GM11168 (cell line): ENCODE measurements at regions not wholly inside any gene's neighbourhood (a gene's known extent, or its start where the extent isn't known, plus 50 kb on each side); places are given as distances from the start of the nearest gene placed in this dataset.
"Not testable (repeated sequence)": the region's sequence is repeated elsewhere in the genome, so short reads cannot be mapped to it uniquely, and the experiment has no call there.

ENCODE experiments used
- in situ Hi-C: fragments of 300-500 bp; cut with MboI; formaldehyde crosslinking; loops from one replicate; pipeline ENCODE4 v1.12.0; 2022; ENCODE audit warnings: low sequenced_read_pairs; ENCODE audit not compliant: unreplicated experiment

DNA sequence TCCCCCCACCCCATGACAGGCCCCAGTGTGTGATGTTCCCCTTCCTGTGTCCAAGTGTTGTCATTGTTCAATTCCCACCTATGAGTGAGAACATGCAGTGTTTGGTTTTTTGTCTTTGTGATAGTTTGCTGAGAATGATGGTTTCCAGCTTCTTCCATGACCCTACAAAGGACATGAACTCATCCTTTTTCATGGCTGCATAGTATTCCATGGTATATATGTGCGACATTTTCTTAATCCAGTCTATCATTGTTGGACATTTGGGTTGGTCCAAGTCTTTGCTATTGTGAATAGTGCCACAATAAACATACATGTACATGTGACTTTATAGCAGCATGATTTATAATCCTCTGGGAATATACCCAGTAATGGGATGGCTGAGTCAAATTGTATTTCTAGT, 927.9 kb downstream of the PLA2G4A start:
- in situ Hi-C loops, result not testable (repeated sequence)

DNA sequence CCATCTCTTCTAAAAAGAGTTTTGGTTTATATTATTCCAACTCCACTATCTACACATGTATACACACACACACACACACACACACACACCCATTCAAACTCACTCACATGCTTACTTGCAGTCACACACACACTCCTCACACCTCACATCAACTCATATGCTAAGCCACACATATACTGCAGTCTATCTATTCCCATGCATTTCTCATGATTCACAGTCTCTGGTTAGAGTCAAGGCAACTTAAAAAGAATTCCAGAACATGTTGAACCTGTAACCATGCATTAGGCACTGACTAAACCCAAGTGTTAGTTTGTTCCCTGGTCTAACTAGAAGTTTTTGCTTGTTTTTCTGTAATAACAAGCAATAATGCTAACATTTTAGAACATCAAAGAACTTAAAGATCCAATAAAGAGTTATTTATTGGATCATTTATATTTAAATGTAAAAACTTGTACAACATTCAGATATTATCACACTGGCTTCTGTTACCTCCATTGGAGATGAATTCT, 931.1 kb downstream of the PLA2G4A start:
- in situ Hi-C loops, result no loop called here

DNA sequence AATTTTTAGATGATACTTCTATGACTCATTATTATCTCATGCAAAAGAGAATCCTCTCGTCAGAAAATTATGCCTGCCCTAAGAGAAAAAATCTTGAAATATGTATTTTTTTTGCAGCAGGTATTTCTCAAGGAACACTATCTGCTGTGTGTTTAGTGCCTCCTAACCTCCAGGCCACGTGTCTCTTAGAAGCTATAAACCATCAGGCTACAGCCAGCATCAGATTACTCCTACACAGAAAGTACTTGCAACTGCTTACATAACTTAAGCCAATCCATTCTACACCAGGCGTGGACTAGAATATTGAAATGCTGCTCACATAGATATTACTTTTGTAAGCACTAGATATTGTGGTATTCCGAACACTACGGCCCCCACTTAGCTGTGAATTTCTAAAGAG, 933.4 kb downstream of the PLA2G4A start:
- in situ Hi-C loops, result no loop called here

DNA sequence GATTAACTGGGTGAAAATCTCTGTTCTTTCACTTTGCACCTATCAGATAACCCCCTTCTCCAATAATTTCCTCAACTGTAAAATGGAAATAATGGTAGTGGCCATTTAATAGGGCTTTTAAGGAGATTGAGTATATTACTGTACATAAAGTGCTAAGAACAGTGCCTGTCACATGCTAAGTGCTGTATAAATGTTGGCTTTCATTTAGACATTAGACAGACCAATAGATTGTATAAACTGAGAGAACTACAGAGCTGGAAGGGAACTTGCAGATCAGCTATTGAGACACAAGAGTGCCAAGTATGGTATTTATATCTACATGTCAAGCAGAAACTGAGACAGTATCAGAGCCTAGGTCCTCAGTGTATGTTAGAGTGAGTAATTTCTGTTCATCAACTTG, 934.7 kb downstream of the PLA2G4A start:
- in situ Hi-C loops, result no loop called here

DNA sequence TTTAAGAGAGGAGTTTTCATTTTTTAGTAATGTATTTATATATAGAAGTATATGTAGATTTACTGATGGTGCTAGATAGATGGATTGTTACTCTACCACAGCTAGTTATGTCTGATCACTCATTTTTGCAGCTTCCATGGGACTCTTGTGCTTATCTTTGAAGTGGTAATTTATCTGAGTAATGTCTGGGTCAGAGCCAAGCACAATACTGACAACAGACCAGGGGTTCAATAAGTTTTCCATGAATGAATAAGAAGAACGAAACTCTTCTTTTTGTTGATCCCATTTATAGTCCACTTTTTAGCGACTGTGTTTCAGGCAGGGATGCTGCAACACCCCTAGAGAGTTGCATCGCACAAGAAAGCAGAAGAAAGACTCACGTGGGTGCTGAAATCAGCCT, 935.2 kb downstream of the PLA2G4A start:
- in situ Hi-C loops, result no loop called here

DNA sequence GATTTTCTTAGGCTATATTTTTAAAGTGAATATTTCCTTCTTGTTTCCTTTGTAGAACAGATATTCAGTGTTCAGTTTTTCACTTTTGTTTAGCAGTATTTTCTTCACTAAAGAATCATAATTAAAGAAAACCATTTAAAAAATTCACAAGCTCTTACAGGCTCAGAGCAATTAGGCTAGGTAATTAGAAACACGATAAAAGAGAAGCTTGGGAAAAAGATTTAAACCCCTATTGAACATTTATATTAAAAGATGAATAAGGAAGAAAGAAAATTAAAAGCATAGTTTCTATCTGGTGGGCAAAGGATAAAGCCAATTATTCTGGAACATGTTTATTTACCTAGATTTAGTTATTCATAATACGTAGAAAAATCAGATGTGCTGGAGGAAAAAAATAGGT, 942.6 kb downstream of the PLA2G4A start:
- in situ Hi-C loops, result no loop called here

DNA sequence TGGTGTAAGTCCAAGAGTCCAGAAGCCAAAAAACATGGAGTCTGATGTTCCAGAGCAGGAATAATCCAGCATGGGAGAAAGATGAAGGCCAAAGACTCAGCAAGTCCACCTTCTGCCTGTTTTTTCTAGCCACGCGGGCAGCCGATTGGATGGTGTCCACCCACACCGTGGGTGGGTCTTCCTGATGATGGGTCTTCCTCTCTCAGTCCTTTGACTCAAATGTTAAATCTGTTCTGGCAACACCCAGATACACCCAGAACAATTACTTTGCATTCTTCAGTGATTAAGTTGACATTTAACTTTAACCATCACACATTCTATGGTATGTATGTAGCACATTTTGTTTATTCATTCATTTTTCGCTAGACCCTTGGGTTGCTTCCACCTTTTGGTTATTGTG, 944.4 kb downstream of the PLA2G4A start:
- in situ Hi-C loops, result no loop called here

DNA sequence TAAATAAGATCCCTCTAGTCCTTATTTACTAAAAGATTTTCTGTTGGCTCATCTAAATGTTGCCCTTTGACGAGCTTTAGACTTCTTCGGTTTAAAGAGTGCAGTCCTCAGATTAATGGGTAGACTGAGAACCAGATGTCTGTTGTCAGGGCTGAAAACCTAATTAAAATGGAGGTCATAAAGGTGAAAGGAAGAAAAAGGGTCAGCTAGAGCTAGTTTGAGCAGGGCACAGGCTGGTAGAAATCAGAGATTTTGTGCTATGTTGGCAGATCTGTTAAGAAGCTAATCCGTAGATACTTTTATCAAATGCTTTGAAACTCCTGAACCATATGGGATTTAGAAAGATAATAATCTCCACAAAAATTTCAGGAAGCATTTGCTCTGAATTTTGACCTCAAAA, 959.0 kb downstream of the PLA2G4A start:
- in situ Hi-C loops, result no loop called here

DNA sequence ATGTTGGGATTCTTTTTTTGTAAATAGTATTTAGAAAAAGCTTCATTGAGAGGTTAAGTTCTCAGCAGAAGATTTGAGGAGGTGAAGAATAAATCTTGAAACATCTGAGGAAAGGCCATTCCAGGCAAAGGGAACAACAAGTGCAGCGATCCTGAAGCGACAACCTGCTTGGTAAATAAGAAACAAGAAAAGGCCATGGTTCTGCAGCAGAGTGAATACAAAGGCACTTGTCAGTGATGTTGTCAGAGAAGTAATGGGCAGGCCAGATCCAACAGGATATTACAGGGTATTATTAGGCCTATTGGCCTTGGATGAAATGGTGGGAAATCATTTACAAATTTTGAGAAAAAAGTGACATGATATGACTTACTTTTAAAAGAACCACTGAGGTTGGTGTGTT, 960.0 kb downstream of the PLA2G4A start:
- in situ Hi-C loops, result no loop called here

DNA sequence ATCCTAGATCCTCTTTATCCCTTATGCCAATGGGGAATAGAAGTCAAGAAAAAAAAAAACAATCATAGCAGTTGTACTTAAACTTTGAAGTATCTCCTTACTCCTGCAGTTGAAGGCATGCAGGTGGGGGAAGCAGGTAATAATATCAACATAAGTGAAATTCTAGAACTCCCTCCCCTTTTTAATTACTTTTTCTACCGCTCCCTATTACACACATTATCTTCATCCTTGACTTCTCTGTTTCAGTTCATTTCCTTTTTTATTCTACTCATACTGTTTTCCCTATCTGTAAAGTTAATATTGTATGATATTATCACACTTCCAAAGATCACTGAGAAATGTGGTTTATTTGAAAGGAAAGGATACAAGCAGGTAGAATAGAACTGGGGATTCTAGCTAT, 962.0 kb downstream of the PLA2G4A start:
- in situ Hi-C loops, result no loop called here

DNA sequence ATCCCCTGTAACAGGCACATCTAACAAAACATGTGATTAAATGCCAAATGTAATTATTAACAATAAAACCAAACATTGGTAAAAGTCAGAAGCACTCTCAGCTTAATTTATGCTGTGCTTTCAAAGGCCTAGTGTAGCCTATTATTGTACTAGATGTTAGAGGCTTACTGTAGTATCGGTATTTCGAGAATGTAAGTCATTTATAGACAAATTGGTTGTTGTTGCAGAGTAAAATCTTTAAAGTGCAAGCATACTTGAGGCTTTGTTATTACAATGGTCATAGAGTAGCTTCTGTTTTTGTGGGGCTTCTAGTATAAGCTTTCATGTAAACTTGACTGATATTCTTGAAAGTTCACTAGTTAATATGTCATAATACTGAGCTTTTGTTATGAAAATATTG, 965.8 kb downstream of the PLA2G4A start:
- in situ Hi-C loops, result no loop called here

DNA sequence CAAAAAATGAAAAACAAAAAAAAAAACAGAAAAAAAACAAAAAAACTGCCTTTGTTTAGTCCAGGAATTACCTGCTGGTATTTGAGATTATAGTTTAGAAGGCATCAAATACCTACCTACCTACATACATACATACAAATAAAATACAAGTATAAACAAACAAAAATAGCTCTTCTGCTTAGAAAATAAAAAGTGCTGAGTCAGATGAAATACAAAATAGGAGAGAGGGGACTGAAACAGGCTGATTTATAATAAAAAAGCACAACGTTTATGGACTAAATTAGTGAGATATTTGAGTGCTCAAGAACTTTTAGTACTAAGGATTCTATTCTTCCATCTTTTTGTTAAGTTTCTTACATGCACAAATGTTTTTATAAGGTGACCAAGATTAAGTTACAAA, 980.8 kb downstream of the PLA2G4A start:
- in situ Hi-C loops, result no loop called here

DNA sequence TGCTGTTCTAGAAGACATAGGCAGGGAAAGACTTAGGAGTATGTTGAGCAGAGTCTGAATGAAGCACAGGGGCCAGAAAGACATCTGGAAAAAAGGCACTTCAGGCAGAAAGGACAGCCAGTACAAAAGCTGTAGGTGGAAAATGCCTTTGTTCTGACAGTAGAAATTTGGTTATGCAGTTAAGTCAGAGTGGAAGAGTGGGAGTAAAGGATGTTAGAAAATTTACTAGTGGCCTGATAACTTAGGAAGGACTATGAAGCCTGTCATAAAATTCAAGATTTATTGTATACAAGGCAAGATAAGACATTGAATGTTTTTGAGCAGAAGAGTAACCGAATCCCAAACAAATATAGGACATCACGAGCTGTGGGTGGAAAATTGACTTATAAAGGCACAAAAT, 987.9 kb downstream of the PLA2G4A start:
- in situ Hi-C loops, result no loop called here

DNA sequence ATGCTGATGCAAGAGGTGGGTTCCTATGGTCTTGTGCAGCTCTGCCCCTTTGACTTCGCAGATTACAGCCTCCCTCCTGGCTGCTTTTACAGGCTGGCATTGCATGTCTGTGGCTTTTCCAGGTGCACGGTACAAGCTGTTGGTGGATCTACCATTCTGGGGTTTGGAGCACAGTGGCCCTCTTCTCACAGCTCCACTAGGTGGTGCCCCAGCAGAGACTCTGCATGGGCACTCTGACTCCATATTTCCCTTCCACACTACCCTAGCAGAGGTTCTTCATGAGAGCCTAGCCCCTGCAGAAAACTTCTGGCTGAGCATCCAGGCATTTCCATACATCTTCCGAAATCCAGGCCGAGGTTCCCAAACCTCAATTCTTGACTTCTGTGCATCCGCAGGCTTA, 989.0 kb downstream of the PLA2G4A start:
- in situ Hi-C loops, result no loop called here

DNA sequence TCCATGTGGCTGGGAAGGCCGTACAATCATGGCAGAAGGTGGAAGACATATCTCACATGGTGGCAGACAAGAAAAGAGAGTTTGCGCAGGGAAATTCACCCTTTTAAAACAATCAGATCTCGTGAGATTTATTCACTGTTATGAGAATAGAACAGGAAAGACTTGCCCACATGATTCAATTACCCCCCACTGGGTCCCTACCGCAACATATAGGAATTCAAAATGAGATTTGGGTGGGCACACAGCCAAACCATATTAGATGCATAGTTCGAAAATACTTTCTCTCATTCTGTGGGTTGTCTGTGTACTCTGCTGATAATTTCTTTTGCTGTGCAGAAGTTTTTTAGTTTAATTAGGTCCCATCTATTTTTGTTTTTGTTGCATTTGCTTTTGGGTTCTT, 990.3 kb downstream of the PLA2G4A start:
- in situ Hi-C loops, result no loop called here

DNA sequence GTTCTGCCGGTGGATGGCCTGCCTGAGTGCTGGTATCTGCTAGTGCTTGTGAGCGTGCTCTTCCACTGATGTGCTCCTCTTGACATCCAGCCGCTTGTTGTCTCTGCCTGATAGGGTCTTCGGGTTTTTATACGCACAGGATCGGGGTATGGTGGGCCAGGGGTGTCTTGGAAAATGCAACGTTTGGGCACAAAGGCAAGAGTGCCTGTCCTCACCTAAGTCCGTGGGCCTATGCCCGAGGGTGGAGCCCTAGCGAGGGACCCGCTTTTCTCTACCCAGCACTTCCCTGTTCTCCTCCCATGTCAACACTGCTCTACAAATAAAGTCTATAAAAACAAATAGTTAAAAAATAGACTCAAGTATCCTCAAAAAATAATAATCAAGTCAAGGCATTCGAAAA, 1007.8 kb downstream of the PLA2G4A start:
- in situ Hi-C loops, result no loop called here

DNA sequence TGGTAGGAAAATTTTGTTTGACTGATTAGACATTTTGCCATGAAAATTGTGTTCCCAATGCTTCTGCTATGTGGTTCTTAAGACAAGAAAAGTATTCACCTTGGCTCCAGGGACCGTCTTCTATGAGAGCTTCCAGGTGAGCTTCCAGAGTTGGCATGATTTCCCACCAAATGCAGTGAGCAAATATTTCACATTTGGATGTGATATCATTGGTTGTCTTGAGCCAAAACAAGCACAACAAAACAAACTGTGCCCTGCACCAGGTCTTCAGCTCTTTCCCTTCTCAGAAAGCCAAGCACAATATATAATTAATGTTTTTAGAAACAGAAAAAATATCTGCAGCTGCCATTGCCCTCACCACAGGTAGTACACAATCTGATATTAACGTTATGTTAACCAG, 1009.0 kb downstream of the PLA2G4A start:
- in situ Hi-C loops, result no loop called here

DNA sequence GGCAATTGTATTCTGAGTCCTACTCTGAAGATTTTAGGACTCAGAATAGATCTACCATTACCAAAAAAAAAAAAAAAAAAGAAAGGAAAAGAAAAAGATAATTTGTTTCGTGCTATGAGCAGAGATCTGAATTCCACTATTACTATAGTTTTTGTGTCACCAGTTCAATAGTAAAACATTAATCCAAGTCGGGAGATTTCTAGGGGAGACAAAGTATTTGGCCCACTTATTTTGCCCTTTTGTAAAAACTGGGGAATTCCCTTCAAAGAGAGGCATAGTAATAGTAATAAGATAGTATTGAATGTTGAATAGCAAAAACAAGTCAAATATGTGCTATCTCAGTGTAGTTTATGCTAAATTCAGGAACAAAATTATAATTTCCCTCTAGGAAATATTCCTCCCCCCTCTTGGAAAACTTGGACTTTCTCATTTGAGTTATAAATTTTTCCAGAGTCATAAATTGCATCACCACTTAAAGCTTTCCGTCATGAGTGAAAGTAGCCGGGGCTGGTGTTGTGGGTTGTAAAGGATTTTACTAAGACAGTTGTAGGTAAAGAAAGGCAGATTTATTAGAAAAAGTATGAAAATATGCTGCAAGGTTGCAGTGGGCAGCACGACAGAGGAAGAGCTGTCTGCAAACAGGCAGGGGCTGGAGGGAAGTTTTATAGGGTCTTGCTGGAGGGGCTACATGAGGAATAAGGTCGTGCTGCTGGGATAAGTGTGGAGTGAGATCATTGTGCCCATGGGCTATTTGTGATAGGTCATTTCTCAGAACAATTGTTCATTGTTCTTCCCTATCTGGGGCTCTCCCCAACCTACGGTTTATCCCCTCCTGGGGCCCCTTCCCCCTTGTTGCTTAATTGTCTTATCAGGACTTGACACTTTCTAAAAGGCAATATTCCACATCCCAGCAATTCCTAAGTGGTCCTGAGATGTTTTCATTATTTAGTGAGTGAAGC, 1009.9 kb downstream of the PLA2G4A start:
- in situ Hi-C loops, result no loop called here

DNA sequence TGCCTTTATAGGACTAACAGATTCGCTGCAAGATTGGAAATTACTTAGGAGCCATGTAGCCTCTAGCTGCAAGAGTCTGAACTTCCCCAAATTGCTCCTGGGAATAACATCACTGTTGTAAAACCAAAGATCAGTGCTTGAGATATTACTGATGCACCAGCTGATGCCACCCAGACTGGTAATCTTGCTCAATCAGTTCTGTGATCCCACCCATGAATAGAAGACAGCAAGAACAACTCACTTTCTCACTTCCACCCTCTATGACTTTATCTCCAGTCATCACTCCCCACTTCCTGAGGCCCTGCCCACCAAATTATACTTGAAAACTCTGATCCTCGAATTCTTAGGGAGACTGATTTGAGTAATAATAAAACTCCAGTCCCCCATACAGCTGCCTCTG, 1011.1 kb downstream of the PLA2G4A start:
- in situ Hi-C loops, result no loop called here

DNA sequence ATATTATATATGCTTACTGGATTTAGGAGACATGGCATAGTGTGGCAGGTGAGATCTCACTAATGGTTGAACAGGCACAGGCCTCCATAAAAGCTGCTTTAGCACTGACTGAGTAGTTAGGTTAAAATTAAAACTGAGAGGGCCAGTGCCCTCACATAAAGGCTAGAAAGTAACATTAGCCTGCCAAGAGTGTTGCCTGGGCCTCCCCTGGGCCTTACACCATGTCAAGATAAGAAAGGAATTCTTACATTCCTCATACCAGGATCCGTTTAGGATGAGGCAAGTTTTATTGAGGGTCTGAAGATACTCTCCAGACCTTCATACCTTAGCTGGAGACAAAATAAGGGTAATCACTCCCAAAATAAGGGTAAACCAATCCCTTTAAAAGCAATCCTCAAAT, 1011.8 kb downstream of the PLA2G4A start:
- in situ Hi-C loops, result no loop called here

DNA sequence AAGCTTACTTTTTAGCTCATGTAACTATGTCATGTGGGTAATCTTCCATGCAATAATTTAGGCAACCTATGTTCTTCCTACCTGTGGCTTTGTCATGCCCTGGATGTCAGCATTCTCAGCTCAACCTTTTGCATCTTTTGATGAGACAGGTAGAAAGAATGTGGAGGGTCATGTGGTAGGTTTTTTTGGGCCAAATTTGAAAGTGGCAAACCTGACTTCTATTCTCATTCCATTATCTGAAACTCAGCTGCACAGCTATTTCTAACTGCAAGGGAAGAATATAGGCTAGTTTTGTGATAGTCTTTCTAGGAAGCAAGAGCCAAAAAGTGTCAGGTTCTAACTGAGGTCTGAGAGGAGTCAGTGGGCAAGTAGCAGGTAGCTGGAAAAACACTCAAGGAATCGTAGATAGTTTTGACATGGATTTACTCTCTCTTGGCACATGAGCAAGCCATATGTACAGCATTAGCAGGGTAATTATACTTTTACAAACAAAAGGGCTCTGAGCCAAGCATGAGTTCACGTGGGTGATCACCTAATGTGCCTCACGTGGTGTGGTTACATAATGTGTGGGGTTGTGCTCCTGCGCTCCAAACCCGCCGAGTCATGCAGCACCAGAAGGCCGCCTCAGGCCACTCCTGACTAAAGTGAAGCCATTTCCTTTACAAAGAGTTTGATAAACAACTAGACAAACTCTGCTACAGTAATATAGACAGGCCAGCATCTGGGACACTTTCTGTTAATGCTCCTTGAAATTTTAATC, 1013.8 kb downstream of the PLA2G4A start:
- in situ Hi-C loops, result no loop called here
